22Rv1 (cell line): ENCODE measurements at regions not wholly inside any gene's neighbourhood (a gene's known extent, or its start where the extent isn't known, plus 50 kb on each side); places are given as distances from the start of the nearest gene placed in this dataset.

Experiments used
- H3K27ac ChIP-seq: fragments of 450-650 bp; 2 replicates; pipeline ENCODE4 v1.5.1; 2017
- CTCF ChIP-seq: fragments of 450-650 bp; IDR thresholded peaks from 2 replicates; pipeline ENCODE4 v1.5.1; 2017; ENCODE audit warnings: mild to moderate bottlenecking
- ZFX ChIP-seq: fragments of 450-650 bp; IDR thresholded peaks from 2 replicates; pipeline ENCODE4 v1.6.1; 2017; ENCODE audit warnings: antibody characterized with exemption, borderline replicate concordance

- TF ChIP-seq ZFX (no peak), CTCF (no peak)
- H3K27ac ChIP-seq: no peak overlapping the region
These were observed 84.6 kb upstream of the FAM3C start for GRCh38 chr7:121480566-121481335.

GRCh38 chr7:121480058-121480457 lies 84.0 kb upstream of the FAM3C start:
- no peak overlapping the region for H3K27ac ChIP-seq
- TF ChIP-seq CTCF (no peak), ZFX (no peak)

GRCh38 chr7:121479466-121479865 lies 83.4 kb upstream of the FAM3C start:
- H3K27ac ChIP-seq: no peak overlapping the region
- no peak for TF ChIP-seq ZFX
- no peak for TF ChIP-seq CTCF

- TF ChIP-seq ZFX: no peak
- no peak for TF ChIP-seq CTCF
- H3K27ac ChIP-seq: no peak overlapping the region
These were observed 79.7 kb upstream of the FAM3C start for GRCh38 chr7:121475806-121476205.

GRCh38 chr7:121474301-121474673 lies 78.2 kb upstream of the FAM3C start:
- H3K27ac ChIP-seq: no peak overlapping the region
- TF ChIP-seq CTCF (no peak), ZFX (no peak)

- TF ChIP-seq CTCF: no peak
- no peak for TF ChIP-seq ZFX
- H3K27ac ChIP-seq: no peak overlapping the region
These were observed 77.7 kb upstream of the FAM3C start for GRCh38 chr7:121473645-121474300.

- TF ChIP-seq CTCF (no peak), ZFX (no peak)
- no peak overlapping the region for H3K27ac ChIP-seq
These were observed 70.3 kb upstream of the FAM3C start for GRCh38 chr7:121466455-121466854.
